GM21423 (cell line): ENCODE measurements at regions not wholly inside any gene's neighbourhood (a gene's known extent, or its start where the extent isn't known, plus 50 kb on each side); places are given as distances from the start of the nearest gene placed in this dataset.
"Not testable (repeated sequence)": the region's sequence is repeated elsewhere in the genome, so short reads cannot be mapped to it uniquely, and the experiment has no call there.

Experiments
- ATAC-seq: cut with Tn5 transposase; IDR thresholded peaks from one replicate; pipeline ENCODE4 v1.9.1; 2021; ENCODE audit warnings: mild to moderate bottlenecking, moderate library complexity; ENCODE audit not compliant: unreplicated experiment

DNA sequence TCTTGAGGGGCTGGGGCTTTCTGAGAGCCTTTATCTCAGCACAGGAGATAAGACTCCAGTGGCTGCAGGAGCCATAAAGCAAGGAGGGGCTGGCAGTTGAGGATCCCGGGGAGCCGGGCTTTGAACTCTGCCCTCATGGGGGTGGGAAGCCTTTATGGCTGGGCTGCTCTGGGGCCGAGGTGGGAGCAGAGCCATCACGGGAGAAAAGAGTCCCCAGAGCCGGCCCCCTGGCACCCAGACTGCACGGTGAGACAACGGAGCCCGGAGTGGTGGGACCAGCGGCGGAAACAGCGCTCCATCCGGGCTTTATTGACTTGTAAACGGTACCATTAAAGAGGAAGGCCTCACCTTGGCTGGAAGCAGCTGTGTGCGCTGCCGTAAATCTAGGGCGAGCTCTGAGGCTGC lies 162.6 kb downstream of the MYCN start:
- ATAC-seq: no peak

DNA sequence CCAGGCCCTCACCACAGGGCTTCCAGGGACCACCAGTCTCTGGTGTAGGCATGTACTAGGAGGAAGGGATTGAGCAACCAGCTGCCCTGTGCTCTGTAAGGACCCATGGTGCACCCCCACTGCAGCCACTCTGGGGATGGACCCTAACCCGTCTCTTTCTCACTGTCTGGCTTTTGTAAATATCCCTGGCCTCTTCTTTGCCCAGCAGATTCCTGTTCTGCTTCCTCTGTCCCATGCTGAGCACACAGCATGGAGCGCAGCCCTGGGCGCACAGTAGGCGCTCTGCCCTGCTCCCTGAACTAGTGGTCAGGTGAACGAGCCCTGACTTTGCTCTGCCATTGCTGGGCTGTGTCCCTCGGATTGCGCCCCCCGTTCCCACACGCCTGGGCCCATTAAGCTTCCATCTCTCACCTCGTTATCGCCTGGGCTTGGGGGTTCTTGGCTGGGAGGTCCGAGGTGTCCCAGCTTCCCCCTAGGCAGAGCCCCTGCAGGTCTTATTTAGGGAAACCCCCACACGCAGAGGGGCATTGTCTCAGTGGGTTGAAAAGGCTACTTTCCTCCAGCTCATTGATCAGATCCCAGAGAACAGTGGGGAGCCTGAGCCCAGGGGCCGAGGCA lies 162.1 kb downstream of the MYCN start:
- no peak for ATAC-seq

DNA sequence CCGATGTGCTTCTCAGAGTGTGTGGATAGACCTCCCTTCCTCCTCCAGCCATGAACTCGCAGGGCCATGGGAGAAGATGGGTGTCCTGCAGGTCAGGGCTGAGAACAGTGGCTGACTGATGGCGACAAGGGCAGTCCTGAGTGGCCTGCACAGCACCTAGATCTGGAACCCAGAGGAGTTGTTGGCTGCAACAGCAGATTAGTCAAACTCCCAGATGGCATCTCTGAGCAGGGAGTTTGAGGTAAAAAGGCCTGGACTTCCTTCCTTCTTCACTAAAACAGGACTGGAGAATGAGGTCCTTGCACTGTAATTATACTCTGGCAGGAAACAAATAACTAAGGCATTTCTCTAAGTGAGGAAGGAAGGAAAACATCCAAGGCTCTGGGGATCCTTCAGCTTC lies 160.8 kb downstream of the MYCN start:
- ATAC-seq: no peak

DNA sequence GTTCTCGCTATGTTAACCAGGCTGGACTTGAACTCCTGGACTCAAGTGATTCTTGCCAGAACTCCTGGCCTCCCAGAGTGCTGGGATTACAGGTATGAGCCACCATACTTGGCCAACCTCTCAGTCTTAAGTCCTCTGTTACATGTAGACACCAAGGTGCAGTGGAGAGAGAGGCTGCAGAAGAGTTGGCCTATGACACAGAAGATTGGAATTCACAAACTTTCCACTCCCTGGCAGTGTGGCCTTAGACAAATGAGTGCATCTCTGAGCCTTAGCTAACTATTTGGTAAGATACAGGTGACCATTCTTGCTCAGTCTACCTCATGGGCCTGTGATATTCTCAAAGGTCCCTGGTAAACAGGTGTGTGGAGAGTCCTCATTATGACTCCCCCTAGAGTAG lies 159.7 kb downstream of the MYCN start:
- no peak for ATAC-seq

DNA sequence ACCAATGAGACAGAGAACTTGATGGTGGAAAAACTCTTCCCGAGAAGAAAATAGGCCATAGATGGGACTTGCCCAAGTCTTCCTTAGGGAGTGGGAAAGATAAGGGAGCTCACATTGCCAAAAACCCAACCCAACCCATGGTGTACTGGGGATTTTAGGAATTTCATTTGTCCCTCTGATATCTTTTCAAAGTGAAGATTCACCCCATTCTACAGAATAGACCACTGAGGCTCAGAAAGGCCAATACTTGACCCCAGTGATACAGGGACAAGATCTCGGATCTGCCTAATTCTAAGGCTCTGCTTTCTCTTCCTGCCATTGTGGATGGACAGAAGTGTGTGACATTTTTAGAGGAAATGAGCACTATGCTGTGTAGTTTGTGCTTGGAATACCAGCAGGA lies 159.0 kb downstream of the MYCN start:
- no peak for ATAC-seq

DNA sequence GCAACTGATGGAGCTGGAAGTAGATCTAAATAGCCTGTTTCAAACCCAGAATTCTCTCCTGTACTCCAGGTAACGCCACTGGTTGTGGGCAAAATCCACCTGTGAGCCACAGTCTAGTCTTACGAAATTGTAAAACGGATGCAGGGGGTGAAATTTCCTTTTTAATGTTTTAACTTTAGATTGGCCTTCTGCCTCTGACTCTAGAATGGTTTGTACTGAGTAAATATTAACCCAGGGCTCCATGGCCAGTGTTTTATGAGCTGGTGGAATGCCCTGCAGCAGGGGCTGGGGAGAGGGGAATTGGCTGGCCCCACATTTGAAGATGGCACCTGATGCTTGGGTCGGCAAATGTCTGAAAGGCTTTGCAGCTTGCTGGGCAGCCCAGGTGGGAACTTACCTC lies 156.6 kb downstream of the MYCN start:
- no peak for ATAC-seq

DNA sequence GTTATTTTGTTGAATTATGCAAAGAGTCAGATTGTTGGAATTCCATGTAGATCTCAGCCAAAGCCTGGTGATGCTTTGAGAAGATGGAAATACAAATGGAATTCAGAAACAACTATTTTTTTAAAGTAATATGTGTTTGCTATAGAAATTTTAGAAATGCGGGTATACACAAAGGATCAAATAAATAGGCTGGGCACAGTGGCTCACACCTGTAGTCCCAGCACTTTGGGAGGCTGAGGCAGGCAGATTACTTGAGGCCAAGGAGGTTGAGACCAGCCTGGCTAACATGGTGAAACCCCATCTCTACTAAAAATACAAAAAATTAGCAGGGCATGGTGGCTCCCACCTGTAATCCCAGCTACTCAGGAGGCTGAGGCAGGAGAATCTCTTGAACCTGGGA lies 155.1 kb downstream of the MYCN start:
- not testable (repeated sequence) for ATAC-seq

DNA sequence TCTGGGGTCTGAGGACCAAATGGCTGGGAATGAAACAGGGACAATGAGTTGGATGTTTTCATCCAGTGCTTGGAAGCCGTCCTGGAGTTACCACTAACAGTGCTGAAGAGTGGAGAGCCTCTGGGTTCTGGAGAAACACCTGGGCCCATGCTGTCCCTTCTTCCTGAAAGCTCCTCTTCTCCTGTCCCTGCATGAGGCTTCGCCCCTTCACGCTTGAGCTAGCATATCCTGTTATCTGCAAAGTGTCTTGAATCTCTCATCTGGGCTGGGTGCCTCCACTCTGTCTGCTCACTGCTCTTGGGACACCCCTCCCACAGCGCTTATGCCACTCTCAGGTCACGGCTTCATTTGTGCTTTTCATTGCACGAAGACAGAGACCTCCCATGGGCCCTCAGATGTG lies 154.5 kb downstream of the MYCN start:
- no peak for ATAC-seq

DNA sequence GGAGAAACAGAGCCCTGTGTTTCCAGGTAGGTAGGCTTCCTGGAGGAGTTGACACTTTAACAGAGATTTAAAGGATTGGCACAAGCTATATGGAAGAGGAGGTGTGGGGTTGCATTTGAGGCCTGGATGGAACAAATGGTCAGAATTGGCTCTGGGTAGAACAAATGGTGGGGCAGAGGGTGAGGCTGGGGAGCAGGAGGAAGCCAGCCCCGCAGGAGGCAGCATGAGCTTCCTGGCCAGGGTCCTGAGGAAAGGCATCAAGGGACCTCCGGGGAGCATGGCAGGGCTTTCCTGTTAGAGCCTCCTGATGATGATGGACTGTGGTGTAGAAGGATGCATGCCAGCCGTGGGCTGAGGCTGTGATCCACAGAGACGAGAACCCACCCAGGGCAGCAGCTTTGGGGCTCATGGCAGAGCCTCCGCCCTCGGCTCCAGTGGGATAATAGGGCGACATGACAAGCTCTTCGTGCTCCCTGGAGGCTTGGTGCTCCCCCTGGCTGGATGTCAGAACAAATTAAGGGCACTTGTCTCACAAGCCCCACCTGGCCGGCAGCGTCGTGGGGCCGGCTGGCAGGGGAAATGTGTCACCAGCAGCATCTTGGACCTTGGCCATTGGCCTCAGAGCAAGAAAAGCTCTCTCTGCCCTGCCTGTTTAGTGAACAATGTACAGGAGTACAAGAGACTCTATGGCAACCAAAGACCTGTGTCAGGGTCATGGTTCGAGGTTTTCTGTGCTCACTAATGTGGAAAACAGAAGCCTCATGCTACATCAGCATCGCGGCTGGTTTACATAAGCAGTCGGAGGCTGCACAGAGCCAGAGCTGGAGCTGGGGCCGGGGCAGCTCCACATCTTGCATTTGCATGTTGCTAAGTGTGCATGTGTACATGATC lies 153.5 kb downstream of the MYCN start:
- ATAC-seq: no peak

DNA sequence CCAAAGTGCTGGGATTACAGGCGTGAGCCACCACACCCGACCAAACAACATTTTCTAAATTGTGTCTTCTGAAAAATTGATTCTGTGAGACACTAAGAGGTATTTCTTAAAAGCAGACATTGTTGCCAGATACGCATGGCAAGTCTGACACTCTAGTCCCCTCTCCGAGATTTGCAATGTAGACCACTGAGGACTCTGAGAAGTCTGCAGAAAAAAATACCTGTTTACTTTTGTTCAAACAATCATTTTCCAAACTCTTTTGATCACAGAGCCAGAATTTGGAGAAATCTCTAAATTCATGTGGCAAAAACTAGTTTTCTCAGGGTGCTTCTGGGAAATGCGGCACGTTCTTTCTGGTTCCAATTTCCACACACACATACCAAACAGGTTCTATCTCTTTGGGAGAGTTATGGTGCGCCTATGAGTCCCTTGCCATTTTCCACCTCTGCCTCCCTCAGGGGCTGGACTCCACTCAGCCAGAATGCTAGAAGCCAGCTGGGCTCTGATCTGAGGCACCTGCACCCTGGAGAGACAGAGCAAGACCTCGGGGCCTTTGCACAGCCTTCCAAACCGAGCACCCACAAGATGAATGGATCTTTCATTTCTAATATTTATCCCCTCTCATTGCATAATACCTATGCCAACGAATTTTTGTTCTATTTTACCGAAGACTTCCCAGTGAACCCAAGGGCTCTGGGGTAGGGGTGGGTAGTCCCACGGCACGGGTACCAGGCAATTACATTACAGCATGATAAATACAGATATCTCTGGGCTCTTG lies 152.7 kb downstream of the MYCN start:
- no peak for ATAC-seq

DNA sequence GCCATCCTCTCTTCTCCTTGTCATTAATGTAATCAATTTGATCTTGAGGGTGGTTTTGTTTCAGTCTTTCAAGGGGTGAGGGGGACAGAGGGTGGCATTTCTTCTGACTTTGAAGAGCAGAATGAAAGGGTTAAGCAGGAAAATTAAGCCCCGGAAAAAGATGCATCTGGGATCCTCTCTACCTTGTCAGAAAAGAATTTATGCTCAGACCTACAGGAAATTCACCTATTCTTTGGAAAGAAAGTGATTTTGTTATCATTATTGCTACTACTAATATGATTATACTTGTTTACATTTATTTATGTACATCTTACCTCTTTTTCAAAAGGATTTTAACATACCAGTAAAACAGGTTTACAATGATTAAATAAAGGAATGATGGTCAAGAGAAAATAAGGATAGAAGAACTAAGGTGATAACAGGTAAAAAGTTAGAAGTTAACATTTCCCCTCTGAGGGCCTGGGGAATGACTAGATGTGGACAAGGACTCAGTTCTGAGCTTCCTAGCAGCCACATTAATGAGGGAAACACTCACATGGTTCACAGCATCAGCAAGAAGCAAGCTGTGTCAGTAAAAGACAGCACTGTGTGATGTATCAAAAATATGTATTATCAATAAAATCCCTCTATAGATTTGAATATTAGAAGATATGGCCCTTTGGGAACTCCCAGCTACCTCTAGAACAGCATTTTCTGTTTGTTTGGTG lies 151.4 kb downstream of the MYCN start:
- no peak for ATAC-seq

DNA sequence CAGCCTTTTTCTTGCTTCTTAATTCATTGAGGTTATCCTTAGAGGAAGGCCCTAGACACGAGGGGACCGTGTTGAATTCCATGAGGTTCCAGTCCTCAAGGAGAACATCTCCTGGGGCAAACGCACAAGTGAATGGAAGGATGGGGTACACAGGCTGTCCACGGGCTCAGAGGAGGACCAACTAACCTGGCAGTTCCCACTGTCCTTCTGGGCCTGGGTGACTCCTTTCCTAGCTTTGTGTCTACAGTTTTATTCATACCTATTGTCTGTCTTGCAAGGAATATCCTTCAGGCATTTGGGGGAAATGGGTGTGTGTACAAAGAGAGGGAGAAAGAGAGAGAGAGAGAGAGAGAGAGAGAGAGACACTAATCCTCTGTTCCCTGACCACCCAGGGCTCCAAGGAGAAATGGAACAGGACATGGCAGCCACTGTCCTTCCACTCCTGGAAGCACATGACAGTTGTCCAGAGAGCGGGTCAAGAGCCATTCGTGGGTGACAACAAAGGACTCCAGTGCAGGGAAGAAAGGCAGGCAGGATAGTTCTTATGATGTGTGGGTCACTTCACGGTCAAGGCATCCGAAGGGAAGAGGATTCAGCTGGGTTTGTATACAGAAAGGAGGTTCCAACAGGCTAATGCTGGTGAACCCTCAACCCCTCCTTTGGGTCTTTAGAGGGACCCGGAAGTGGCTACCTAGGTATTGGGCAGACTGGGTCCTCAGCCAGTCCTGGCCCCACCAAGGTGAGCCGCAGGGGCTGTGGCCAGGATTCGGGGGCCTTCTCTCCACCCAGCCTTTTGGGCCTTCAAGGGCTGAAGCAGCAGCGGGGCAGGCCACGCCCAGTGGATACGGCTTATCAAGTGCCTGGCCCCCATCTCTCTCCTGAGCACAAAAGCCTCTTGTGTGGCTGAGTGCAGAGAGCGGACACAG lies 150.6 kb downstream of the MYCN start:
- ATAC-seq: no peak

DNA sequence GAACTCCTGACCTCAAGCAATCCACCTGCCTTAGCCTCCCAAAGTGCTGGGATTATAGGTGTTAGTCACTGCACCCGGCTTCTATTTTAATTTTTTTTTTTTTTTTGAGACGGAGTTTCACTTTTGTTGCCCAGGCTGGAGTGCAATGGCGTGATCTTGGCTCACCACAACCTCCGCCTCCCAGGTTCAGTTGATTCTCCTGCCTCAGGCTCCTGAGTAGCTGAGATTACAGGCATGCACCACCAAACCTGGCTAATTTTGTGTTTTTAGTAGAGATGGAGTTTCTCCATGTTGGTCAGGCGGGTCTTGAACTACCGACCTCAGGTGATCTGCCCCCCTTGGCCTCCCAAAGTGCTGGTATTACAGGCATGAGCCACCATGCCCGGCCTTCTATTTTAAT lies 149.1 kb downstream of the MYCN start:
- ATAC-seq: not testable (repeated sequence)

DNA sequence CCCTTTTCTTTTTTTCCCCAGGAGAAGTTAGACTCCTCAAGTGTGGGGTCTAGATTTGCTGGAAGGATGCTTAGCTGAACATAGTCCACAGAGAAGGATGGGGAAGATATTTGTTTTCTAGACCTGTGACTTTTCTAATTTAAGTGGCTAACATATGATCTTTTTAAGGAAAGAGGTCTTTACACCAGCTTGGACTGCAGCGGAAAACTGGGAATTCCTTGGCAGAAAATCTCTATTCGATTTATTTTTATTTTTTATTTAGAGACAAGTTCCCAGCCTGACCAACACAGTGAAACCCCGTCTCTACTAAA lies 148.4 kb downstream of the MYCN start:
- no peak for ATAC-seq

DNA sequence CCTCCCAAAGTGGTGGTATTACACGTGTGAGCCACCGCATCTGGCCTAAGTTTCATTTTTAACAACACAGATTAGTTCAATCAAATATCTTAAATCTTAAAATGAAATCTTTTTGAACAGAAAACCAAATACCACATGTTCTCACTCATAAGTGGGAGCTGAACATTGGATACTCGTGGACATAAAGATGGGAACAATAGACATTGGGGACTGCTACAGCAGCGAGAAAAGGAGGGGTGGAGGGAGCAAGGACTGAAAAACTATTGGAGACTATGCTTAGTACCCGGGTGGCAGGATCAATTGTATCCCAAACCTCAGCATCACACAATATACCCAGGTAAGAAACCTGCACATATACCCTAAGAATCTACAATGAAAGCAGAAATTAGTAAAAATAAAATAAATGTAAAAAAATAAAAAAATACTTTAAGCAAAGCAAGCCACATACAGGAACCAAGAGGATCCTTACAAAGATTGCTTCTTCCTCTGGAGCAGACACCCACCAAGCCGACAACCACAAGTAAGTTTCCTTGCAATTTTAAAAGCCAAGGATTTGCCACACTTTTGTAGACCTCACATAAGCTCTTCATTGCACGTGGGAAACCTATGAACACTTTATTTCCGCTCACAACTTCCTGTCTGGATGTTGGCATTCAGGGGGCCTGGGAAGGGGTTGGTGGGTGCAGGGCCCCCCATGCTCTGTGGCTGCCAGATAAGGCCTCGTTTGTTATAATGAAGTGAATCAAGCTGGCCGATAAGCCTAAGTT lies 147.9 kb downstream of the MYCN start:
- no peak for ATAC-seq

DNA sequence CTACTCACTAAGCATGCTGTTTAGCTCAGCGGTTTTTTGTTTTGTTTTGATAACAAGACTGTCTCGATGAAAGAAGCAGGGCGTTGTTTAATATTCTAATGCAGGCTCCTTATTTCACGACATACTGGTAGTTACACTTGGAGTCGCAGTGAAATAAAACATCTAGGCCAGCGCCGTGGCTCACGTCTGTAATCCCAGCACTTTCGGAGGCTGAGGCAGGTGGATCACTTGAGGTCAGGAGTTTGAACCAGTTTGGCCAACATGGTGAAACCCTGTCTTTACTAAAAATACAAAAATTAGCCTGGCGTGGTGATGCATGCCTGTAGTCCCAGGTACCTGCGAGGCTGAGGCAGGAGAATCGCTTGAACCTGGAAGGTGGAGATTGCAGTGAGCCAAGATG lies 145.8 kb downstream of the MYCN start:
- ATAC-seq: not testable (repeated sequence)

DNA sequence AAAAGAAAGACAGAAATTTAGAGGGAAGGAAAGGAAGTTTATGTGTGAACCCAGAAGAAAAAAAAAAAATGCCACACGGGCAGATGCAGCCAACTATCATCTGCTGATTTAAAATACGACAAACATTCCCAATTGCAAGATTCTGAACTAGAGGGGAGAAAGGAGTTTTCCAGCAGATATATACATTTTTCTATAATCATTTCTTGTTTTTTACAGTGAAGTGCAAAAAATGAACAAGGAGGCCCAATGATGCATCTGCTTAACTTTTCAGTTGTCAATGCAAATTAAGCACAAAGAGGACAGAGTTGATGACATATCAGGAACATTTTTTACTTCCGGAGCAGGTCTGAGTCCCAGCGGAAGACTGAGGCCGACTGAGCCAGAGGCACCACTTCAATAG lies 144.7 kb downstream of the MYCN start:
- ATAC-seq: no peak

DNA sequence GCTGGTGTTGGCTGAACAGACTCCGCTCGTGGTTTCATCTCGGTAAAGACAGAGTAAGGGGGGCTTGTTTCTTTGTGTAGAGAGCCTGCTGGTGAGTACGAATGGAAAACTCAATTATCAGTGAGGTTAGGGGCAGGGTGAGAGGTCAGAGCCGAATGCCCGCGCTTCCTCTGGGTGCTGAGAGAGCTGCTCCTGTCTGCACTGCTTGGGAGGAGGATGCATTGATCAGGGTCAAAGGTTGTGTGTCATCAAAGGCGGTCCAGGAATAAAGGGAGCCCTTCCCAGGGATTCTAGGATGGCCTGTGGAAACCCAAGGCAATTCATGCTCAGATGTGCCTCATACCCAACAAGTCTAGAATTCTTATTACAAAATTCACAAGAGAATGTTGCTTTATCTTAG lies 143.9 kb downstream of the MYCN start:
- ATAC-seq: no peak

DNA sequence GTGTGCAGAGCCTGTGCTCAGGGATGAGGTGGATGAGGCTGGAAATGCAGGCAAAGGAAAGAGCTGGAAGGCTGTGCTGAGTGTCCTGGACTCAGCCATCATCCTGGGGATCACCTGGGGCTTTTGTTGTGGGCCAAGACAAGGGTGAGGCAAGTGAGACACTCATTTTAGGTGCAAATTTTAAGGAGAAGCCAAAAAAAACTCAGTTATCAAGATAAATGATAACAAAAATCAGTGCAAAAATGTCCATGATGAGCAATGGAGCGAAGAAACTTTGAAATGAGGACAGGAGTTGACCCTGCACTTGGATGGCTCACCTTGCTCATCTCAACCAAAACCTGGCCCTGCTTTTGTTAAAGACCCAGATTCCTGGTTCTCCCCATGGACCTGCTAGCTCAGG lies 141.9 kb downstream of the MYCN start:
- ATAC-seq: no peak
